AML-193 (cell line): ENCODE measurements at regions not wholly inside any gene's neighbourhood (a gene's known extent, or its start where the extent isn't known, plus 50 kb on each side); places are given as distances from the start of the nearest gene placed in this dataset.

ENCODE experiments used
- DNase-seq, 2 experiments: peaks; one replicate each; lab custom pipeline; 2025; lab: John Stamatoyannopoulos, UW

DNA sequence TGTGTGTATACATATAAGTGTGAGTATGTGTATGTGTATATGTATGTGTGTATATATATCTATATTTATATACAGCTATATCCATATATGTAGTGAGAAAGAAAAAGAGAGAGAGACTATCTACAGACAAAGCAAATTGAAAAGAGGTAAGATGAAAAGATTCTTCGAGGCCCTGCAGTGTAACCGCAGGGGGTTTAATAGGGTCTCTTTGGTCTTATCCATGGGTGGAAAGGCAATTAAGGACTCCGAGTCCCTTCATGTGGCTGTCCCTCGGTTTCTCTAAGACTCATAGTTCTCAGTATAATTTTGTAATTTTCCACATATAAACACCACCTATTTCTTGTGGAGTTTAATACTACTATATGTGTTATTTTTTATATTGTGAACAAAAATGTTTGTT, 50.6 kb upstream of the JAZF1 start:
- no peak for DNase-seq

DNA sequence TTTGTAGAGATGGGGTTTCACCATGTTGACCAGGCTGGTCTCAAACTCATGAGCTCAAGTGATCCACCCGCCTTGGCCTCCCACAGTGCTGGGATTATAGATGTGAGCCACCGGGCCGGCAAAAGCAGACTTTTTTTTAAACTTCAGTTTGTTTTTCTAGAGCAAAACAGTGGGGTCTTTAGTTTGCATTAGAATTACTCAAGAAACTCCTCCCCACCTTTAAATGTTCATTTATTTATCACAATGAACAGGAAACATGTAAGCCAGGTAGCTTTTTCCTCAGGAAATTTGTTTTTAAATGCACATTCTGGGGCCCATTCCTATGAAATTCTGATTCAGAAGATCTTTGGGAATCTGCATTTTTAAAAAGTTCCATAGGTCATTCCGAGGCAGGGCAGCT, 56.0 kb upstream of the JAZF1 start:
- no peak for DNase-seq

DNA sequence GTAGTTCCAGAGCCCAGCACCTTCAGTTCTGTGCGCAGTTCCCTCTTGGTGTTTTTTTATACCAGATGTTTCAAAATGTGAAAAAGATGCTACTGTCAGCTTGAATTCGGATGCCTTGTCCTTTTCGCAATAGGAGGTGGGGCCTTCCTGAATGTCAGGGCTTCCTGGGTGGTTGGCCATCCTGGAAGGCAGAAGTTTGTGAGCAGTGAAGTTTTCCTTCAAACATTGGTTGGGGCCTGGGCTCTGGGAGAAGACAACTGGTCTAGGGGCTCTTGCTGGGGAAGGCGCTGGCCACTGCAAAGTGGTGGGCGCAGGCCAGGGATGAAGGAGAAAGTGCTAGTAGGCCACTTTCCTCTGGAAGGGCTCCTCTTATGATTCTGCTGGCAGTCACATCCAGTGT, 56.8 kb upstream of the JAZF1 start:
- no peak for DNase-seq

DNA sequence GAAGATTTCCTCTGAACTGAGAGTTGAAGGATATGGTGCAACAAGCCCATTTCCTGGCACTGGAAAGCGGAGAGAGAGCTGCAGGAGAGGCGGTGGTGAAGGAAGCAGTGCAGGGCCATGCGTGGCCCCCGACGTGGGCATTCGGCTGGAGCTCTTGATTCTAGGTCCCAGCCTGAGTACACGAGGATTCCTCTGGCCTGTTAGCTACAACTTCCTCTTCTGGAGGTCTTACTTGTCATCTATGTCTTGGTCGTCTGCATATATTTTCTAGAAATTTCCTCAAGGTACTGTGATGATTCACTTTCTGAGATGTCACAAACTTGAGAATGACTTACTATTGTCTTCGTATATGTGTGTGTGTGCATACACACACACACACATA, 59.2 kb upstream of the JAZF1 start:
- peak; percentile 94 for DNase-seq

DNA sequence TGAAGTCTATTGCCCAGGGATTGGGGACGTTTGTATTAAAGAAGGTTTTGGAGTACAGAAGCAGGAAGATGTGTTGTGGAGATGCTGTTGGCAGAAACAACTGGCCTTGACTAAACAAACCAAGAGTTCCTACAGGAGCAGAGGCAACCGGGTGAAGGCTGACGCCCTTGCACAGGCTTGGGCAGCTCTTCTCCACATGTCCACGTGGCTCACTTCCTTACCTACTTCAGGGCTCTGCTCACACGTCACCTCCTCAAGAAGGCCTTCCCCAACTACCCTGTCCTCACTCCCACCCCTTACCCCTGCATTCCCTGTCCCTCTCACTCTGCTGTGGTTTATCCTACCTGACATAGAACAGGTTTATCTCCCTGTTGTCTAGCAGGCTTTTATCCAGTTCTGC, 59.9 kb upstream of the JAZF1 start:
- no peak for DNase-seq

DNA sequence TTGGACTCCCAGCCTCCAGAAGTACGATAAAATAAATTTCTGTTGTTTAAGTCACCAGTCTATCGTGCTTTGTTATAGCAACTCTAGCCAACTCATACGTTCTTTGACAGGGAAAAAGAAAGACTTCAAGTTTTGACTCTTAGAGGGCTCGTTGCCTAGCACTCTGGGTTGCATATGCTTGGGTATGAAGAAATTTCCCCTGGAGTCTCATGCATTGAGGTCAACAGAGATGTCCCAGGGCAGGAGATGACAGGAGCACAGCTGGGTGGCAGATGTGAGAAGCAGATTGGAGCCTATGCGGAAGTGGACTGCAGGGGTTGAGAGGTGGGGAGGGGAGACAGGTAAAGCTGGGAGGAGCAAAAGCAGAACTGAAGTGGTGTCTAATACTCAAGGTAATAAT, 63.3 kb upstream of the JAZF1 start:
- peak in 1 of 2 experiments; percentile 8 for DNase-seq

DNA sequence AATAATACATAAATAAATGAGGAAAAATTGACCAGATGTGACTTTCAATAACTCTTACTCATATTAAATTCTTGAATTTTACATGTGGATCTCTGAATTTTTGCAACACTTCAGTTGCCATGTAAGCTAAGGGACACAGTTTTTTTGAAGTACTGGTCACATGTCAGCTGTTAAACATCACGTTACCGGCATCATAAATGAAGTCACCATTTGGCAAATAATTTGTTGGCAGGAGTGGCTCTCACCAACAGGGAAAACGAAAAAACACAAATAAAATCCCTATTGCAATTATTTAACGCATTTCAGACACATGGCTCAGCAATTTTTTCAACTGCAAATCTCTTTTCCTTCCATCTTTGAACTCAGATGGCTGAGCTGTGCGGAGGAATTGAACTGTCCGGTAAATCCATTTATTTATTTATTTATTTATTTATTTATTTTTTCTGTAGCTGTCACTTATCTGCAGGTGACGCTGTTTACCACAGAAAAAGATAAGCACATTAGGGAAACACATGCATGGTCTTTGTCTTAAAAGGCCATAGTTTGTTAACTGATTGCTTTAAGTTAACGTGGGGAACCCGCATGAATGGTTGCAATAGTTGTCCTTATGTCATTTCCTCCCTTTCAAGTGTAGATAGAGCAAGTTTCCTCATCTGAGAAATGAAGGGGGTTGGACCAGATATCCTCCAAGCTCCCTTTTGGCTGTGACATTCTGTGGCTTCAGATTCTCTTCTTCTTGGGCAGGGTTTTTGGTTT, 64.7 kb upstream of the JAZF1 start:
- peak; percentile 49 to 52 for DNase-seq

DNA sequence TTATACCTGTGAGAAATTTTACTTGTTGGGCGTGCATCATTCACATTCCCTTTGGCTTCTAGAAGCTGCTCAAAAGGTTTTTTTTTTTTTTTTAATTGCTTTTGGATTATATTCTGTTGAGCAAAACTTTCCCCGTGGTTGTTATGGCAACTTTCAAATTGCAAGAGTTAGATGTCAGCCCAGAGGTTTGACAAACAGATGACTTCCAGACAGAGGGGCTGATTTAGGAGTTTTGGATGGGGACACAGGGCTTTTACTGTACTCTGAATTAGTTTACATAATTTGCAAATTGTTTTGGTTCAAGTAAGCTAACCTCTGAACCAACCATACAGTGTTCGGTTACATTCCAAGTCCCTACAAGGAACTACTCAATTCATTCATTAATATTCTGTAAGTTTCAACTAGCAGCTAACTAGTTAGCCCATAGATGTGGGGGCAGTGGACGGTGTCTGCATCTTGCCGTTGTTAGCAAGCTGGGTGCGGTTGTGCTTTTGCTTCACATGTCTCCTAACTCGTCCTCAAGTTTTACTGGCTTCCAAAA, 66.4 kb upstream of the JAZF1 start:
- no peak for DNase-seq

DNA sequence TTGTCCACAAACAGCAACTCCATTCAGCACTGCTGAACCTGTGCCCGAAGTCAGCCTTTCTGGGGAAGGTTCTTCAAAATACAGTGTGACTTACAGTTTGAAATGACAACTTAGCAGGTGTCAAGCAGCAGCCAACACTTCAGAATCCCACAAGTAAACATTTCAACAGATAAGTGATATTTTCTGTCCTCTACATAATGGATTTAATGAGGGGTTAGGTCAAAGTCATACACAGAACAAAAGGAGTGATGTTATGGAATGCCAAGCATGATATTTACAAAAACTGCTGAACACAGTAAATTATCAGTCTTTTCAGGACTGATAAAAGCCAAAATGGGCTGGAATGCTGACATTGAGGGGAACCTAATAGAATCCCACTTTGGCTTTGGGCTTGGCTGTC, 77.6 kb upstream of the JAZF1 start:
- DNase-seq = no peak

DNA sequence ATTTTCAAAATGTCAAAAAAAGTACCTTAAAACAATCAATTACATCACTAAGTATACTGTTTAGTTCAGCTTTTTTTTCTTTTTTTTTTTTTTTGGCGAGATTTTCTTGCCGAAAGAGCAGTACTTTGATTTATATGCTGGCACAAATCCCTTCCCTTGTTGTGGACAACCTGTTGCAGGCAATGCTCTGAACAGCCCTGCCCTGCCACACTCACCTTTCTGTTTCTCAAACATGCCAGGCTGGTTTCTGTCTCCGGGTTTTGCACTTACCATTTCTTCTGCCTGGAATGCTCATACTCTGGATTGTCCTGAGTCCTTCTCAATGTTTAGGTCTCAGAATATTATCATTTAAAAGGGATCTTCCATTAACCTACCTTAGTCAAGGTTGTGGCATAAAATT, 80.4 kb upstream of the JAZF1 start:
- no peak for DNase-seq

DNA sequence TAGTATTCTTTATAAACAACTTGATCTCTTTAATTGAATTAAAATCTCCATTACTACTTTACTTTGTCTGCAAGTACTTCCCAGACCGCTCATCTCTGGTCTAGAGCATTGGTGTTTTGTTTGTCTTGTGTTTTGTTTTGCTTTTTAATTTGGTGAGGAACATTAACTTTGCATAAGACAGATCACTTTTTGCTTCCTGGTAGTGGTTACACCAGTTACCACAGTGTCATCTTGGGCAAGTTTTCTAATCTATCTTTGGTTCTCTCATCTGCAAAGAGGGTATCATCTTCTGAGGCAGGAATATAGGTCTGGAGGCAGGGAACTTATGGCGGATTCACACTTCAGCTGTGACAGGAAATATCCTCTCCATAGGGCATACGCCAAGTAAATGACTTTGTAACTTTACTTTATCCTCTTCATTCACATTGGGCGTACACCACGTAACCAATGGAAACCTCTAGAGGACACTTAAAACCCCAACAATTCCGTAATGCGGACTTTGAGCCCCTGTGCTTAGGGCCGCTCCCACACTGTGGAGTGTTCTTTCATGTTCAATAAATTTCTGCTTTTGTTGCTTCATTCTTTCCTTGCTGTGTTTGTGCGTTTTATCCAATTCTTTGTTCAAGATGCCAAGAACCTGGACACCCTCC, 83.2 kb upstream of the JAZF1 start:
- no peak for DNase-seq

DNA sequence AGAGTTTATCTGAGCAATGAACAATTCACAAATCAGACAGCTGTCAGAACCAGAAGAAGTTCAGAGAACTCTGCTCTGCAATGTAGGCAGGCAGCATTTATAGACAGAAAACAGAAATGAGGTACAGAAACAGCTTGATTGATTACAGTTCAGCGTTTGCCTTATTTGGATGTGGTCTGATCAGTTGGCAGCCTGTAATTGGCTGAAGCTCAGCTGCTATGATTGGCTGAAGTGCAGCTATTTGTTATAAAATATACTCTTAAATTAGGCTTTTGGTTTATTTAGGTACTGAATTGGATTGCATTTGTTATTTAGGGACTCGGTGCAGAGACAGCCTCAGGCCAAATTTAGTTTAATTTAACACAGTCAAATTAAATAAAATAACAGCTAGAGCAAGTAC, 85.8 kb upstream of the JAZF1 start:
- DNase-seq = no peak

DNA sequence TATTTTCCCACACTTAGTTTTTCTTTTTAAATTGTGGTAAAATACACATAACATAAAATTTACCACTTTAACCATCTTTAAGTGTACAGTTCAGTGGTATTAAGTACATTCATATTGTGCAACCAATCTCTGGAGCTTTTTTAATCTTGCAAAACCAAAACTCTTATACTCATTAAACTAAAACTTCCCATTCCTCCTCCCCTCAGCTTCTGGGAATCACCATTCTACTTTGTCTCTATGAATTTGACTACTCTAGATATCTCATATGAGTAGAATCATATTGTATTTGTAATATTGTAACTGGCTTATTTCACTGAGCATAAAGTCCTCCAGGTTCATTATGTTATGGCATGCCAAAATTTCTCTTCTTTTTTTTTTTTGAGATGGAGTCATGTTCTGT, 86.4 kb upstream of the JAZF1 start:
- no peak for DNase-seq

DNA sequence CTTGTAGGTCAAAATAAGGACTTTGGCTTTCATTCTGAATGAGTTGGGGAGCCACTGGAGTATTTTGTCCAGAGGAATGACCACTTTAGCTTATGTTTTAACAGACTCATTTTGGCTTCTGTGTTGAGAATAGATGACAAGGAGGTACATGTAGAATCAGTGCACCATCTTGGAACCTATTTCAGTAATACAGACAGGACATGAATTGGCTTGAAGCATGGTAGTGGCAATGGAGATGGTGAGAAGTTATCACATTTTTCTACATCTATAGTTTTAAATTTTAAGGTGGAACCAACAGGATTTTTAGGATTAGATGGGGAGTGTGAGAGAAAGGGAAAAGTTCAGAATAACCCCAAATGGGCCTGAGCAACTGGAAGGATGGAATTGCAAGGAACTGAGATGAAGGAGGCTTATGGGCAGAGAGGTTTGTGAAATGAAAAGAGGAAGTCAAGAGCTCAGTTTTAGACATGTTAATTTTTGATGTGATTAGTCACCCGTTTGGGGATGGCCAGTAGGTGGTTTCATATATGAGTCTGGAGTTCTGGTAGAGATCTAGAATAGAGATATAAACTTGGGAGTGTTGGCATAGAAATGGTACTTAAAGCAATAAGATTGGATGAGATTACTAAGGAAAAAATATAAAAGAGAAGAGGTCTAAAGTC, 89.2 kb upstream of the JAZF1 start:
- DNase-seq = peak; percentile 57 to 63

DNA sequence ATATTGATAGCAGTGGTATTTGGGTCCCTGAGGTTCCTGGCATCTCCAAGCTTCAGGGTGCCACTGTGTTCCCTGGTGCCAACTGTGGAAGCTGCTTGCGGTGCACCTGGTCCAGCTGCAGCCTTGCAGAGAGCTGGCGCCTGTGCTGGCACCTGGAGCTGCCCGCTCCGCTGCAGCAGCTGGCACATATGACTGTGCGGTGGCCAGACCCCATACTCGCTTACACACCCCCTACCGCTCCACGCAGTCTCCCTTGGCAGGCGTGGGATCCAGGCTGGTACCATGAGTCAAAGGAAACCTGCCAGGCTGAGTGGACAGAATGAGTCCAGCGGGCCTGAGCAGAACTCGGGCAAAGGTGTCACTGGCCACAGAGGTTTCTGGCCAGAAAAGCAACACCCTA, 89.9 kb upstream of the JAZF1 start:
- DNase-seq = no peak

DNA sequence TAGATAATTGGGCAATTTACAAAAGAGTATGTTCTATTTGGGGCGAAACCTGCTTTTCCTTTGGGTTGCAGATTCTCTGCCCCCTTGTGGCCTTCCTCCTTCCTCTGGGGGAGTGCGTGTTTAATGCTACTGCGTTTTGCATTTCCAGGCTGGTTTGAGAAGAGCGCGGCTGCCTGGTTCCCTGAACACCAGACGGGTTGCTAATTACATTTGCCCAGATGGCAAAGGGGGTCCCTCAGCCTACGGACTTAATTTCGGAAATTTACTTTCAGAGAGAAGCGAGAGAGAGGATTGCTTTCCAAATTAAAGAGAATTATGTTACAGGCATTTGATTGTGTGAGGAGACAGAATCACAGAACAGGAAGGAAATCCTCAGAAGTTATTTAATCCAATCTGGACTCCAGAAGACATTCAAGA, 91.9 kb upstream of the JAZF1 start:
- peak; percentile 66 to 73 for DNase-seq

DNA sequence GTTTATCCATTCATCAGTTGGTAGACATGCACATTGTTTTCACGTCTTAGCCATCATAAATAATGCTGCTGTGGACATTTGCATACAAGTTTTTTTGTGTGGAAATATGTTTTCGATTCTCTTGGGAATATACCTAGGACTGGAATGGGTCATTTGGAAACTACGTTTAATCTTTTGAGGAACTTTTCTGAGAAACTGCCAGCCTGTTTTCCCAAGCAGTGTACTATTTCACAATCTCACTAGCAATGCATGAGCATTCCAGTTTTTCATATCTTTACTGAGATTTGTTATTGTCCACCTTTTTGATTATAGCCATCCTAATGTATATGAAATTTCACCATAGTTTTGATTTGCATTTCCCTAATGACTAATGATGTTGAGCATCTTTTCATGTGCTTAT, 95.7 kb upstream of the JAZF1 start:
- DNase-seq = no peak

DNA sequence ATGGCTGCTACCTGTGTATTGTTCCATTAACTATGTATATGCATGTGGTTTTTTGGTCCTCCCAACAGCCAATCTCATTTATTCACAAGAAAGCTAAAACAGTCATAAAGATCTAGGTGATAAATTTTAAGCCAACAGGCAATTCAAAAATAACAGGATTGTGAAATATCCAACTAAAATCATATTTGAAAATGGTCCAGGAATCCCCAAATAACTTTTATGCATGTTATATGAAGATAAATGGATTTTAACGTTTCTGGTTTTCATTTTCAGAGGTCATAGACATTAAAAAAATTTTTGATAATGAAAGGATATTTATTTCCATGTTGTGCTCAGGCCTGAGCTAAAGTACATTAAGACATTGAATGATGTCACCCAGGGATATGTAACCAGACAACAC, 96.8 kb upstream of the JAZF1 start:
- no peak for DNase-seq

DNA sequence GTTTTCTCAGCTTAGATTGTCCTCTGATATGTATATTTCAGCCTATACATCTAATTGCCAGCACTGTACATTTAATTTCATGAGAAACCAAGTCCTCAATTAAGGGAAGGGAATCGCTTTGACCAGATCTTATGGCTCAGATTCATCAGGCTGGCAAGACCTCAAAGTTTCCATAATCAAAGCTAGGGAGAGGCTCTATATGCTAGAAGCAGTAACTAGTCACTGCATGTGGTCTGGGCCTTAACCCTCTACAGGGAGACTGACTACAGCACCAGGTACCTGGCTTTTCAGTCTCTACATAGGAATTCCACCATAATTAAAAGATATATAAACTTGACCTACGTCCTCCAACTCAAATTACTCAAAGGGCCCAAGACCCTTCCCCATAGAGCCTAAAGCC, 97.4 kb upstream of the JAZF1 start:
- DNase-seq = no peak

DNA sequence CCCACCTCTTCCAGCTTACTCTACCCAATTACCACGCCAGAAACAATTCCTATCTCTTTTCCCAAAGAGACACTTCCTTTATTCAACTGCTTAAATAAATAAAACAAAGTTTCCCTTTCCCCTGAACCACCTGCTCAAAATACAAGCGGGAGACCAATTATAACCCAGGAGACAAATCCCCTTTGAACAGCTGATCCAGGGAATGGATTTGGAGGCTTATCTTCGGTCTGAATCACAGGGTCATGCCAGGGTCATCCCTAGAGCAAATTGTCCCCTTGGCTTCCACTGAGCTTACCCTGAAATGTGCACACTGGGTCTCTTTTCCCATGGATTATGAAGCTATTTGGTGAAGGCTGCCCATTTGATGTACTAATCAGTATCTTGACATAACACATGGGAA, 99.9 kb upstream of the JAZF1 start:
- no peak for DNase-seq

DNA sequence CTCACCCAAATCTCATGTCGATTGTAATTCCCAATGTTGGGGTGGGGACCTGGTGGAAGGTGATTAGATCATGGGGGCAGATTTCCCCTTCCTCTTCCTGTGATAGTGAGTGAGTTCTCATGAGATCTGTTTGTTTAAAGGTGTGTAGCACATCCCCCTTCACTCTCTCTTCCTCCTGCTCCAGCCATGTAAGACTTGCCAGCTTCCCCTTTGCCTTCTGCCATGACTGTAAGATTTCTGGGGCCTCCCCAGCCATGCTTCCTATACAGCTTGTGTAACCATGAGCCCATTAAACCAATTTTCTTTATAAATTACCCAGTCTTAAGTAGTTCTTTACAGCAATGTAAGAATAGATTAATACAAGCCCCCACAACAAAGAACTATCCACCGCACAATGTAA, 109.9 kb upstream of the JAZF1 start:
- no peak for DNase-seq

DNA sequence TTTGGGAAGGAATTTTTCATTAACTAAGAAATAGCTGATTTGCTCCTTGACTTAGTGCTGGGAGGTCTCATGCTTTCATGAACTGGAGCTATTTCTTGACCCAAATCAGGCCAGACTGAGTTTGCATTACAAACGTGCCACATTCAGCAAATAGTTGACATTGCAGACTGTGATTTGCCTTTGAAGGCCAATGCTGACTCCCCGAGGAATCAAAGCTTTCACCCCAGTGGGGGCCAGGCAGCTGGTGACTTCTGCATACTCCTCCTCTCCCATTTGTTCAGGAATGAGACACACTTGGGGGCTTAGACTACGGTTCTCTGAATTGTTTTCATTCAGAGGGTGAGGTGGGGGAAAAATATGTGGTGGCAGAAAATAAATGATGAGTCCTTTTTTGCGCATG, 111.0 kb upstream of the JAZF1 start:
- no peak for DNase-seq

DNA sequence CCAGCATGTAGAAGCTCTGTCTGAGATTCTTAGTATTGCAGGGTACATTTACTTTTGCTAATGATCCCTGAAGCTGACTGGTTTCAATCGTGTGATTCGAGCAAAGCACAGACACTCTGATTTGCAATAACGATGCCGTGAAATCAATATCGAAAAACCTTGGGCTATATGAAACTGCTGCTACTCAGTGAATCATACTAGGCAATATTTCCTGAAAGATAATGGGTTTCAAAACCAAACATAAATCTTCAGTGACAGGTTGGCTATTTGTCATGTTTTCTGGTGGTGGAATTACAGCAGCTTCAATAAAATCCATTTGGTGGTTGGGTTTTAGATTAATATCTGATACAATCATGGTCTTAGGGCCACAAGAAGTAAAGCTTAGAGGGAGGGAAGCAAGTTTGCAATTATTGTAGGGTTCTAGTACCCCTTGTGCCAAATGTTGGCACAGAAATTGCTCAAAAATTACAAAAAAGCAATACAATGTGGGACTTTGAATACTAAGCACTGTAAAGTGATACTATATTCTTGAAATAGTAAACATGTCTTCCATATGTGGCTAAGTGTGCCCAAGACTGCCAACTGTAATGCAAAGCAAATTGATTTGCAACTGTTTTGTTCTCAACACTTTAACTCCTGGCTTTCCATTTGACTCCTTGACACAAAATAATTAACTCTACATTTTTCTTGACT, 112.4 kb upstream of the JAZF1 start:
- DNase-seq = no peak
